CD4-positive, alpha-beta T cell treated with Interleukin-12 subunit alpha and Interleukin-12 subunit beta, for 1 hour (primary cell): ENCODE measurements at regions not wholly inside any gene's neighbourhood (a gene's known extent, or its start where the extent isn't known, plus 50 kb on each side); places are given as distances from the start of the nearest gene placed in this dataset.

Experiments
- DNase-seq: peaks from one replicate; pipeline ENCODE4 v3.0.0-alpha.2; 2020

DNA sequence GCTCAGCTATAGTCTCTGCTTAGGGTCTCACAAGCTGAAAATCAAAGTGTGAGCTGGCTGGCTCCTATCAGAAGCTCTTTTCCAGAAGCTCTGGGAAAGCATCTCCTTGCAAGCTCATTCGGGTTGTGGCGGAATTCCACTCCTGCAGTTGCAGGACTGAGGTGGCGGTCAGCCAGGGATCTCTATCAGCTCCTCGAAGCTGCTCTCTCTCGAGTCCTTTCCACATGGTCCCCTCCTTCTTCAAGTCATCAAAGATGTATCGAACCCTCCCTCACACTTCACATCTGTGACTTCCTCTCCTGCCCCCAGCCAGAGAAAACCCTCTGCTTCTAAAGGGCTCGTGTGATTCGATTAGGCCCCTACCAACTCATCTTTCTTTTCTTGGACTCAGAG lies 141.7 kb downstream of the ZFP36L2 start:
- no peak for DNase-seq

DNA sequence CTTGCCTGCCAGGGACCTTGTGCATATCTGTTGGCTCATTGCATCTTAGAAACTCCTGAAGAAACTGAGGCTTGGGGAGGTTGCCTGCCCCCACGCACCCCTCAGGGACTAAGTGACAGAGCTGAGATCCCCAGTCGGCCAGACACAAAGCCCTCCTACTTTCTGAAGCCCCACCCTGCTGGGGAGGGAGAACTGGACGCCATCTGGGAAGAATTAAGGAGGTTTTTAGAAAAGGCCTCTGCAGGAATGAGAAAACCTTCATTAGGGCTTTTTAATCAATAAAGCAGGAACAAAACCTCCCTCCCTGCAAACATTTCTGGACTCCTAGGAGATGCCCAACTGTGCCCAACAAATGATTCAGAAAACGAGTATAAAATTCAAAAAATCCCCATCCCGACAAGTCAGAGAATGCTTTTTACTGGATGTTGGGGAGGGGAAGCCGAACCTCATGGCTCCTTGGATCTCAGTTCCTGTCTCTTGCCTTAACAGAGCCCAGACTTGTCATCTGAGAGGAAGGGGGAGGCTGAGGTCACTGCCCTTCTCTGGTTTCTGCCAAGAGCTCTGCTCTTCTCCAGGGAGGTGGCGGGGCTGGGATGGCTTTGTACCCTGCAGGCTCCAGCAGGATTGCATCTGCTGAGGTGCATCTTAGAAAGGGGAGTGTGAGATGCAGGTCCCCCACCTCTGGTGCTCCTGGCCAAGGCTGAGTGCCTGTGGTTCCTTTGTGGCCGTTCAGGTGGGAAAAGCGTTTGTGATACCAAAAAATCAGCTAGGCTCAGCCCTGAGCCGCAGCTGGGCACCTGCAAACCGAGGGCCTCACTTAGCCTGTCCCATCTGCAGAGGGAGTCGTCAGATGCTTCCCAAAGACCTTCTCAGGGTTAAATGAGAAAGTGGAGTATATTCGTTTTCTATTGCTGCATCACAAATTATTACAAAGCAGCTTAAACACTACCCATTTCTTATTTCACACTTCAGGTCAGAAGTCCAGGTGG lies 142.4 kb downstream of the ZFP36L2 start:
- no peak for DNase-seq

DNA sequence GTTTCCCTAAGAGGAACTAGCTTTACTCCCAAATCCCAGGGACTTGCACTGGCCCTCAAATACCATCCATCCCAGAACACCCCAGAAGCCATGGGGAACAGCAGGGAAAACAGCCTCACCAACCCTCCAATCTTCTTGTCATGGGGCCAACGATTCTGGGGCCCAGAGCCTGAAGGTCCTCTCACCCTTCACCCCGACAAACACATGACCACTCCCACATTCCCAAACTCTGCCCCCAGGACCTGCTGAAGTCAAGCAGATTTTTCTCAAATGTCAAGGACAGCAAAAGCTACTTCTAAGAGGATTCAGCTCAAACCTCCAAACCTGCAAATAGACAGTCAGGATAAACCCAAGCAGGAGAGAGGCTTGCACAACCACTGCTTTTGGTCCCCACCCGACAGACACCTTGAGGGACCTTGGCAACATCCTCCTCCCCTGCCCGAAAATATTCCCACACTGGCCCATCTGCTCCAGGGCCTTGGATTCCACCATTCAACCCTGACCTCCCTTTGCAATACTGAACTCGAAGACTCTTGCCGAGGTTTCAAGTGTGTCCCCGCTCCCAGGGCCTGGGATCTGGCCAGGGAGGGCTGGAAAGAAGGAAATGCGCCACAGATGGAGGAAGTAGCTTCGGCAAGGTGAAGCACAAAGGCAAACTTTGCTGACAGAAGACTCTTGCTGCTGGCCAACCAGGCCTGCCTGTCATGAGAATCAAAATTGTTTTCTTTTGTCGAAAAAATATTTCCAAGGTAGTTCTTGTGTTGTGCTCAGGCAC lies 143.3 kb downstream of the ZFP36L2 start:
- no peak for DNase-seq

DNA sequence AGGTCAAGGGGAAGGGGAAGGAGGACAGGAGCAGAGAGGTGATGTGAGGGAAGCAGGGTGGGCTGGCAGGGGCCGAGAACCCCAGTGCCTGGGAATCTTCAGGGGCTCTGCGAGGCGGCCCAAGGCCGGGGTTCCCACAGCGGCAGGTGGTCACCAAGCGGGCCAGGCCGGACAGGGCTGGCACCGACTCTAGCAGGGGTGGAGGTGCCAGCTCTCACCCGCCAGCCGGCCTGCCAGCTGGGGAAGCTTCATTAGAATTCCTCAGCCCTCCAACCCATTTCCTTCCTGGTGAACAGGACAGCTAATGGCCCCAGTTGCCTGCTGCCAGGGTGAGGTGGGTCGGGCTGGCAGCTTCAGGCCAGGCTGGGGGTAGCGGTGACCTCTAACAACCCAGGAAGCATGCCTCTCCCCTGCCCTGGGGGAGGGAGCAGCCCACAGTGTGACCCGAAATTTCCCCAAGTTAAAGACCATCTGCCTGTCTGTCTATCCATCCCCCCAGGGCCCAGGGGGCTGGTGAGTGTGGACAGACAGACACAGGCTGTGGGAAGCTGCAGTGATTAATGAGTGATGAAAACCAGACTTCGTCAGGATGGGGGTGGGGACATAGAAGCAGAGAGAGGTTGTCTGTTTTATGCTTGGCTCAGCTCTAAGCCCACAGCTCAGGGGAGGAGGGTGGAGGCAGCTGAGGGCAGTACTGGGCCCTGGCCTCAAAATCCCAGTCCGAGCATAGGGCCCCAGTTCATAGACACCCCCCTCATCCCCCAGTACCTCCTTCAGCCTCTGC lies 144.1 kb downstream of the ZFP36L2 start:
- DNase-seq, result no peak

DNA sequence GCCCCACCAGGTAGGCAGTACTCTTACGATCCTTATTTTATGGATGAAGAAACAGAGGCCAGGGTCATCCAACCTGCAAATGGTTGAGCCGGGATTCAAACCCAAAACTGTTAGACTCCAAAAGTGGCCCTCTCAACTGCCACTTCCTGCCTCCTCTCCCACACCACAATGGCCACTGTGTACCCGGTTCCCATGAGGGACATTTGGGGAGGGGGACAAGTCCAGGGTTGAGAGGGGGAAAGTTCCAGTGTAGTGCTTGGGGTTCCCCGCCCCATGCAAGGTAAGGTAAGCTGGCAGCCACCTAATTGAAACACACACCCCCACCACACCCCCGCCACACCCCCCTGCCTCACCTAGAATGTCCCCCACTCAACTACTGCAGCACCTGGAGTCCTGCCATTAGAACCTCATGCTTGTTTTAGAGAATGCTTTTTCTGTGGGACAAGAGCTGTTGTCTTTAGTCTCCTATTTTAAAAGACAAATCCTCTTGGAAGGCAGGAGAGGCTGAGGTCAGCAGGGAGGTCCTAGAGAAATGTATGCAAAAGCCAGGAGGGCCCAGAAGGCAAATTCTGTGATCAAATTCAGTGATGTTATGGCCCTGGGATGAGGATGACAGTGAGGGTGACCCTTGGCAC lies 145.2 kb downstream of the ZFP36L2 start:
- no peak for DNase-seq

DNA sequence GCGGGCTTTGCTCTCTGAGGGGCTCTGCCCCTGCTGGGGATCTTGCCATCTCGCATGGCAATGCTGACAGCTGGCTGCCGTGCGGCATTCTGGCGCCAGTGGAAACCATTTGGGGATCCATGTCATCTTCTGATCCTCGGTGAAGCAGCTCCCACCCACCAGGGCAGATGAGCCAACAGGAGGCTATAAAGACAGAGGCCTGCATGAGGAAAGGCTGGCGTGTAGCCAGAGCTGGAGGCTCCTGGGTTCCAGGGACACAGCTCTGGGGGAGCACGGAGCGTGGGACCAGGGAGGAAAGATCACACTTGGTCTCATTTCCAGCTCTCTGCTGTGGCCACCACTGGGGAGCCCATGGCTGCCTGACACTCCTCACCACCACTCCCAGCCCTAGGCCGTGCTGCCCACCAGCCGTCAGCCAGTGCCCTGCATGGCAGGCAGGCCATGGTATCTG lies 145.8 kb downstream of the ZFP36L2 start:
- no peak for DNase-seq

DNA sequence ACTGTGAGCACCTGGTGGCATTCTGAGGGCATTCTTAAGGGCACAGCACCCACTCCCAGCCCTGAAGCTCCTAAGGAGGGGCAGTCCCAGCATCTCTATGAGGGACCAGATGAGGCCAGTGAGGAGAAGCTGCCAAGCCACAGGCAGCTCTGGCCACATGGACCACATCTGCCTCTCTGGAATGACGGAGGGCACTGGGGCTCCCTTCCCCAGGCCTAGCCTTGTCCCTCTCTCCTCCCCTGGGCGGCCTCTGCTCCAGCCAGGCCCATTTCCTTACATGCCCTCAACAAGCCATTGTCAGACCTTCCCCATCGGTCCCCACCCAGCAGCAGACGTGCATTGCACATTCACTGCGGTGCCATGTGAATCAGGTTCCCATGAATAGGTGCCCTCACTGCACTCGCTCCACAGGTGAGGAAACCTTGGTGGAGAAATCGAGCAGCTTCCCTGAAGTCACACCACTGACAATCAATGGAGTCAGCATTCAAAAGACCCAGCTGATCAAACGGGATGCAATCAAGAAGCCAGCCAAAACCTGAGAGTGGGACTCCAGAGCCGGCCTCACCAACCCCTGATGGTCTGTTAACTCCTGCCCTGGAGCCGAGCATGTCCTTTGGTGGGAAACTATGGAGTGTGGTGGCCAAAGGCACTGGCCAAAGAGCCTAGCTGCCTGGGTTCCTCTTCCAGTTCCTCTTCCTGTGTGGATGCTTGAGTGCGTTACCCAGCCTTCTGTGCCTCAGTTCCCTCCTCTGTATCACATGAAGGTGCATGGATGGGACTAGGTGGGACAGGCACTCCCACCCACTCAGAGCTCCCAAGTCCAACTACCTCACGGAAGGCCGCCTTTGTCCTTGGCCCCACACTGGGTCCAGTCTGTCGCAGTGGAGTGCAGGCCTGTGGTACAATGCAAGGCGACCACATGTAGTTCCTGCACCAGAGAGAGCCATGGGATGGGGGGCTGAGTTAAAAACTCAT lies 147.3 kb downstream of the ZFP36L2 start:
- DNase-seq, result no peak

DNA sequence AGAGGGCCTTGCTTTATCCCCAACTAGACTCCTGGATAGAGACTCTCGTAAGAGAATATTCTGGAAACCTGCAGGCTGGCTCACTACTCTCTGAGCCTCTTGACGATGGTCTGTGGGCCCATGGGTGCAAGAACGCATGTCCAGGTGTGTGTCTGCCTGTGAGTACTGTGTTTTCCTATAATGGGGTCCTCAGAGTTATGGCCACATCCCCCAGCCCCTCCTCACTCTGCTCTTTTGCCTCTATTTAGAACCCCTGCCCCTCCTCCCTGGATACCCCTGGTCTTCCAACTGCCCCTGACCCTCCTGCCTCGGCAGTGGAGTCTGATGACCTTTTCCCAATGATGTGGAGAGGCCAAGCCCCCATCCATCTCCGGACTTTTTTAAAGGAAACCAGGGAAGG lies 148.1 kb downstream of the ZFP36L2 start:
- DNase-seq, result no peak

DNA sequence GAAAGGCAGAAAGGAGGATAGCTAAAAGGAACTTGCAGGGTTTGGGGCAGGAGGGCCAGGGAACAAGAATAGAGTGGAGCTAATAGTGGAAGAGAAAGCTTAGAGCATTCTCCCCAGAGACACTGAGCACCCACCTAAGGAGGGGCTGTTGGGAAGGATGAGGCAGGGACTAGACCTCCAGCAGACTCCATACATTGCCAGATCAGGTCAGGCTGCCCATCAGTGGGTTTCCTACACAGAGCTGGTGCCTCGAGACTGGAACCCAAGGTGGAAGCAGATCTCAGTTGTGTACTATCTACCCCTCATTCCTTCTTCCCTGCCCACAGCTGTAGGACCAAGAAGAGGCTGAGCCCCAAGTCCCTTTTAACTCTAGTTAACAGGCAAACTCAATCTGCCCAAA lies 148.5 kb downstream of the ZFP36L2 start:
- DNase-seq, result no peak

DNA sequence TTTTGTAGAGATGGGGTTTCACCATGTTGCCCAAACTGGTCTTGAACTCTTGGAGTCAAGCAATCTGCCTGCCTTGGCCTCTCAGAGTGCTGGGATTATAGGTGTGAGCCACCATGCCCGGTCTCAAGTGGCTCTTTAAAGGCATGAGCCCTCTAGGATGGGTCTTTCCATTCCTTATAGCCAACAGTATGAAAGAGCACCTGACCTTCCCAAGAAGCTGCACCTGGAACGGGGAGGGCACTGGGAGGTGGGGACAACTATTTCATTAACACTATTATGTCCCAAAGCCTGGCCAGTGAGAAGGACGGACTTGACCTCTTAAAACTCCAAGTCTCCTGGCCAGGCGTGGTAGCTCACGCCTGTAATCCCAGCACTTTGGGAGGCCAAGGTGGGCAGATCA lies 149.7 kb downstream of the ZFP36L2 start:
- no peak for DNase-seq

DNA sequence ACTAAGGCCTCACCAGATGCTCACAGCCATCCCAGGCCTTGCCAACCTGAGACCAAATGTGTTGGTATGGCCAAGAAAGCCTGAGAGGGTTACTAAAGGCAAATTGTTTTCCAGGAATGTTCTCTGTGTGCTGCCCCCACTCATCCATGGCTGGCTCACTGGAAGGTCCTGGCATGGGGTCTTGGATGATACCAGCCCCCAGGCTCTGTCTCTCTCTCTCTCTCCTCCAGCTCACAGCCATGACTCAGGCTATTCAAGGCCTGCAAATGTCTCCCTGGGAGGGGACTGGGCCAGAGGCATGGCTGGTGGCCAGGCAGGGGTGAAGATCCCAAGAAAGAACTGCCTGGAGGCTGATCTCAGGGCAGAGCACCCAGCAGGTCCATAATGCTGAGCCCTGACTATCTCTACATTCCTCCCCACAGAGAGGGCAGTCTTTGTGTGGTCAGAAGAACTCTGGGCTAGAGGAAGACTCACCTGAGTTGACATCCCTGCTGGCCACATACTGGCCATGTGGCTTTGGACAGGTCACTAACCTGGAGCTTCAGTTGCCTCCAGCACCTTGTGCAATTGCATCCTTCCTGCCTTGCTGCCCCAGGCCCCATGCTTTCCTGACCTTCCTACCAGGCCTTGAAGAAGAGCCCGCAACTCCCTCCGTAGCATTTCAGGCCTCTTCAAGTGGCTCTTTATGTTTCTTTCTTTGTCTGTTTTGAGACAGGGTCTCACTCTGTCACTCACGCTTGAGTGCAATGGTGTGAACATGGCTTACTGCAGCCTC lies 150.4 kb downstream of the ZFP36L2 start:
- DNase-seq, result no peak

DNA sequence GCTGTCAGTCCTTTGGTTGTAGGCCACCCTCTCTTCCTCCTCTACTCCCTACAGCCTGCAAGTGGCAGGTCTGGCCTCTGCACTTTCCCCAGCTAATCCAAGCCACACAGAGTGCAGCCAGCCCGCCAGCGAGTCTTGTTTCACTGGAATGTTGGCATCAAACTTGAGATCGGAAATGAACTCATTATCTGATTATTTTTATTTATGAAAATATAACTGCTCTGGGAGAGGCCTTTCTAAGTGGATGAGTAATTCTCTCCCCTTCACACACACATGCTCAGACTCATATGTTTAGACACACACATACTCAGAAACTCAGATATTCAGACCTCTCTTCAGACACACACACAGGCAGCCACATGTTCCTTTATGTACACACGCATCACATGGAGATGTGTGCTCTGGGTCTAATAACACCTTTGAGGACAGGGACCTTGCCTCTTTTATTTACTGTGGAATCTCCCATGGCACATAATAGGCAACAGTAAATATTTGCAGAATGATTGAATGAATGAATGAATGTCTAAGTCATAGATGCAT lies 151.3 kb downstream of the ZFP36L2 start:
- no peak for DNase-seq

DNA sequence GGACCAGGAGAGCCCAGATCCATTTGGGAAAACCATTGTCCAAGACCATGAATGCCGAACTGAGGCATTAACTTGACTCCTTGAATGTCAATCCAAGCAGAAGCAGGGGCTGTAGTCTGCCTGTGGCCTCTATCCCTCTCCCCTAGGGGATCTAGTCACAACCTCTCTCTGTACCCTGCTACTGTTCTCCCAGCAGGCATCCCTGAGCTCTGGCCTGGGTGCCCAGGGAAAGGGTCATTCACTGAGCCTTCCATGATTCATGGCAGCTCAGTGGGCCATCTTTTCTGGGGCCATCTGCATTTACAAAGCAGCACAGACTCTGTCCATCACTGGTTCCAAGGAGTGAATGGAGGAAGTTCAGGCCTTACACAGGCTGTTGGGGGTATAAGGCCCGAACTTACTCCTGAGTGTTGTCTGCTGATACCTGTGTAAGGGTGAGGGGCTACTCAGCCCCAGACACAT lies 151.8 kb downstream of the ZFP36L2 start:
- no peak for DNase-seq

DNA sequence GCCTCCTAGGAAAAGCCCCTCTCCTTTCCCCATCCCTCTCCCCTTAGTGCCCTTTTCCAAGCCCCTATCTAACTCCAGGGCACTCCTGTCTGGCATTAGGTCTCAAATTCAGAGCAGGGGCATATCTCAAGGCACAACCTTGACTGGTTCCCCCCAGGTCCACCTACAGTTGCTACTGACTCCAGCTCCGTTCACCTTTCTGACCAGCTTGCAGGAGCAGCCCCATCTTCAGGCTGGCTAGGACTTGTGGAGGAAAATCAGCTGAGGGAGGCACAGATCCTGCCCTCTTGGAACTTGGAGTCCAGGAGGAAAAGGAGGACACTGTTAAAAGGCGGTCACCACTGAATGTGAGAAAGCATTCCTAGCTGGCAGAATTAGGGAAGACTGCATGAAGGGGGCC lies 152.4 kb downstream of the ZFP36L2 start:
- DNase-seq, result no peak

DNA sequence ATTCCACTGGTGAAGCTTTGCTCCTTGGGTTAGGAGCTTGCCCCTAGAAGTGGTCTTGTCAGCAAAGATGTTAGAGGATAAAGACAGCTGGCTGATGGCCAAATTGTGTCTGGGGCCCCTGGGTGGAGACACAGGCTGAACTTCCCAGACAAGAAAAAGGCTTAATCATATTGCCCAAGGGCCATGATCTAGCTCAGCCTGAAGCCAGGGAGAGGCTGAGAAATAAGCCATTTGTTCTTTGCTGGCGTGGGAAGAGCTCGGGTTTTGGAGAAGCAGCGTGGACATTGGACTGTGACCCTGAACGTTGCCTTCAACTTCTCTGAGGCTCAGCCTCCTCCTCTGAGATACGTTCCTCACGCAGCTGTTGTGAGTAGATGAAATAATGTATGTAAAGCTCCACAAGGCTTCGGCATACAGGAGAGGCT lies 153.0 kb downstream of the ZFP36L2 start:
- no peak for DNase-seq

DNA sequence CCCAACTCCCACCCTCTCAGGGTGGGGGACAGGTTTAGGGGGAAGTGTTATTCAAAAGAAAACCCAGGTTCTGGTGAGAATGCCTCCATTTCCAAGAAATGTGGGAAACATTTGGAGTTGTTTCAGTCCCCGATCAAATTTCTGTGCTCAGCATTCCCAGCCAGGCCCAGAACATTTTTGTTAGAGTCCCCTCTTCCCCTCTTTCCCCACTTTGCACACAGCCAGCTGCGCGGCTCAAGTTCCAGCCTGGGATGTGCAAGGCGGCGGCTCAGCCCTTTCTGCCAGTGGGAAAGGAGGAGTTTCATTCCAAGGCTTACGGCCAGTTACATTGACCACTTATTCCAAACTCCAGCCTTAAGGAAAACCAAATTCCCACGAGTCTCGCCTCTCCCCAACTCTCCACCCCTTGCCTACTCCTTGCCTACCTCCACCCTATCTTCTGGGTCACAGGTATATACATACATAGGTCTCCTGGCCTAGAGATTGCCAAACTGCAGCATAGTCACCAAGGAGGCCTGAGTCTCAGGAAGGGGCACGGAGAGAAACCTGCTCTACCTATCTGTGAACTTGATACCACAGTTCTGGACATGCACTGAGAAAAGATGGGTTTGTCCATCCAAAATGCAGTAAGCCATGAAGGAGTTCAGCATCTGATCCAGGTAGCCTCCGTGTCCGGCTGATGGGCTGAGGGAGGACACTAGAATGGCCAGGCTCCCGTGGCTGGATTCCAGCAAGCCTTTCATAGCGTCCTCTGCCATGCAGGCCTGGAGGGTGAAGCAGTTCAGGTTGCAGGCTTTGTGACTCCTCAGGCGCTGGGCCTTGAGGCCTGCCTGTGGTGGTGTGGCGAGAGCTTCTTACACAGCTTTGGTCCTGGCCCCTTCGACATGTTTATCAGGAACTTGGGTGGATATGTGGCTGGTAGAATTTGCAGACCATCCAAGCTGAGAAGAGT lies 154.5 kb downstream of the ZFP36L2 start:
- no peak for DNase-seq

DNA sequence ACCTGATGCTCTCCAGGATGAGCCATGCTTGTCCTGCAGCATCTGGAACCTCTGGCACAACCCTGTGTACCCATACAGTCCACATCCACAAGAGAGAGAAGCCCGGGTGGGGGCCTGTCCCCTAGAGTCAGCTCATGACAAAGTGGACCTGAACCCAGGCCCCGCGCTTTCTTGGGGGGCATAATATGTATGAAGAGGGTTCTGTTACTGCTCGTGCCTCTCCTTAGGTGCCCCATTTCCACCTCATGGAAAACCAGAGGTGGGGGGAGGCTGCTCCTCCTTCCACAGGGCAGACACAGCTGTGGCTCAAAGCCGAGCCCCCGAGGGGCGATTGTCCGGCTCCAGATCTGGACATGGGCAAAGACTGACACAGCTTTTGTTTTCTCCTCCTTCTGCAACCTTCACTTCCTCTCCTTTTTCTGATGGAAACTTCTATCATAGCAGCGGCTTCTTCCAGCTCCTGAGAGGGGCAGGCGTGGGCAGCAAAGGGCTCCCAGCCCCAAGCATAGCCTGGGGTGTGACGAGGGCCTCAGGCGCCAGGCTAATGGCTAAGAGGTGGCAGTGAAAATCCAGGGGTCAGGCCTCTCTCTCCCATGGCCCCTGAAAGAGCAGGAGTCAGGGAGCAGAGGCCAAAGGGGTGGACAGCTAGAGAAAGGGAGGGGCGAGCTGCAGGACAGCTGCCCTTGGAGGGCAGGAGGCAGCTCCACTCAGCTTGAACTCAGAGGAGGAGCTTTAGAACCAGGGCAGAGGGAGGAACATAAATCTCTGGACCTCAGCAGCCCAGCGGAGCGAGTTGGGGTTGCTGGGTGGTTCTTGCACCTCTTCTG lies 155.5 kb downstream of the ZFP36L2 start:
- no peak for DNase-seq

DNA sequence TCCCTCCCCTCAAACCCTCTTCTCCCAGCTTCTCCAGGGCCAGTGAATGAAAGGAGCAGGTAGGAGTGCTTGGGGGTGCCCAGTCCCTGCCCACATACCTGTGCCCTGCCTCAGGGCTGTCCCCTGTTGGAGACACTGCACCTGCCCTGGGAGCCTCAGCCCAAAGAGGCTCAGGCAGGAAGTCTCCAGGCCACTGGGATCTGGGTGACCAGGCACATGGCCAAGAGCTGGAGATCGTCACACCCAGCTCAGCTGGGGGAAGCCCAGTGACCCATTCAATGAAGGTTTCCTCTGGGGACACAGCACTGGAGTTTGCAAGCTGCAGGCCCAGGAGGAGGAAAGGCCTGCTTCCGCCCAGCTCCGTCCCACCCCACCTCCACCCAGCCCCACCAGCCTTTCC lies 156.4 kb downstream of the ZFP36L2 start:
- DNase-seq, result no peak
